Keratinocyte (primary cell): ENCODE measurements at regions not wholly inside any gene's neighbourhood (a gene's known extent, or its start where the extent isn't known, plus 50 kb on each side); places are given as distances from the start of the nearest gene placed in this dataset.

ENCODE experiments used
- EZH2 ChIP-seq: IDR thresholded peaks from one replicate; pipeline ENCODE4 v1.6.1; 2012; ENCODE audit warnings: inconsistent platforms, mild to moderate bottlenecking, low read length, moderate library complexity
- TF ChIP-seq, protein P1 (sequence below), 3 experiments: IDR thresholded peaks in 1 of 3; conservative IDR thresholded peaks in 1 of 3; optimal IDR thresholded peaks in 1 of 3; 2 replicates in 2 of 3; 3 replicates in 1 of 3; pipeline versions ENCODE3 to v1.5.1; 2011; ENCODE audit warnings: low read length in 3 of 3, mild to moderate bottlenecking in 3 of 3, moderate library complexity in 2 of 3, control low read depth in 1 of 3, inconsistent platforms in 1 of 3; ENCODE audit not compliant: insufficient read depth in 2 of 3; ENCODE audit errors: extremely low read depth in 1 of 3

DNA sequence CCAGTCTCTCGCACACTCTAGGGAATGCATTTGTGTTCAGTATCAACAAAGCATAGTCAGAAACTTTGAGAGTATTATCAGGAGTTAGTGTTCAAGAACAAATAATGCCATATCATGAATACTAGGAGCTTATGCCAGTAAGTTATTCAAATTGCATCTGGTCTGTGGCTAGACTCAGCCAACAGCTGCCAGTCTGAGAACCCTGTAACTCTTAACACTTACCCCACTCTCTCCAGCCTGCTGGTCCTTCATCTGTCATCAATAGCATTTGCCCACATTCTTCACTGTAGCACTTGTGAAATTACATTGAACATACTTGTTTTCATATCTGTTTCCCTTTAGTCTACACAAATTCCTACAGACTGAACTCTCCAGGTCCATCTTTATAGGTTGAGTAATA is 1157.5 kb upstream of the RAG2 start:
- TF ChIP-seq, protein P1, sequence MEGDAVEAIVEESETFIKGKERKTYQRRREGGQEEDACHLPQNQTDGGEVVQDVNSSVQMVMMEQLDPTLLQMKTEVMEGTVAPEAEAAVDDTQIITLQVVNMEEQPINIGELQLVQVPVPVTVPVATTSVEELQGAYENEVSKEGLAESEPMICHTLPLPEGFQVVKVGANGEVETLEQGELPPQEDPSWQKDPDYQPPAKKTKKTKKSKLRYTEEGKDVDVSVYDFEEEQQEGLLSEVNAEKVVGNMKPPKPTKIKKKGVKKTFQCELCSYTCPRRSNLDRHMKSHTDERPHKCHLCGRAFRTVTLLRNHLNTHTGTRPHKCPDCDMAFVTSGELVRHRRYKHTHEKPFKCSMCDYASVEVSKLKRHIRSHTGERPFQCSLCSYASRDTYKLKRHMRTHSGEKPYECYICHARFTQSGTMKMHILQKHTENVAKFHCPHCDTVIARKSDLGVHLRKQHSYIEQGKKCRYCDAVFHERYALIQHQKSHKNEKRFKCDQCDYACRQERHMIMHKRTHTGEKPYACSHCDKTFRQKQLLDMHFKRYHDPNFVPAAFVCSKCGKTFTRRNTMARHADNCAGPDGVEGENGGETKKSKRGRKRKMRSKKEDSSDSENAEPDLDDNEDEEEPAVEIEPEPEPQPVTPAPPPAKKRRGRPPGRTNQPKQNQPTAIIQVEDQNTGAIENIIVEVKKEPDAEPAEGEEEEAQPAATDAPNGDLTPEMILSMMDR (optimal IDR thresholded peaks at IDR 0.05 in 1 of 3, IDR thresholded peaks at IDR 0.05 in 1 of 3, conservative IDR thresholded peaks at IDR 0.05 in 1 of 3; ENCODE audit: extremely low read depth in 1 of 3, insufficient read depth in 2 of 3, low read length in 3 of 3) = no peak
- no peak for TF ChIP-seq EZH2
